Naive thymus-derived CD4-positive, alpha-beta T cell (primary cell): ENCODE measurements at regions not wholly inside any gene's neighbourhood (a gene's known extent, or its start where the extent isn't known, plus 50 kb on each side); places are given as distances from the start of the nearest gene placed in this dataset.

ENCODE experiments used
- ATAC-seq: fragments of 150-1000 bp; cut with Tn5 transposase; 2 replicates; pipeline ENCODE4 v1.10.0; 2021; ENCODE audit warnings: mild to moderate bottlenecking, moderate library complexity
- CTCF ChIA-PET: fragments of 350-600 bp; sonication (Branson Sonifier 250); formaldehyde crosslinking; loops from one replicate; lab custom pipeline; 2021; ENCODE audit warnings: antibody characterized with exemption; lab: Charles Lee
- POLR2A ChIA-PET: fragments of 350-600 bp; sonication (Branson Sonifier 250); formaldehyde crosslinking; loops from one replicate; lab custom pipeline; 2021; ENCODE audit warnings: antibody characterized with exemption, inconsistent platforms; lab: Charles Lee
- DNase-seq, 9 donors: peaks; one replicate each; pipeline versions ENCODE4 v3.0.0 to v3.0.0-alpha.2; 2020 to 2022; ENCODE audit warnings: mixed read lengths in 1 of 9
- H3K27ac ChIP-seq: one replicate; pipeline ENCODE4 v1.7.0; 2013; ENCODE audit warnings: mild to moderate bottlenecking, low read depth, low read length, moderate library complexity
- H3K27me3 ChIP-seq, 2 donors: one replicate each; pipeline ENCODE4 v1.7.0; 2013; ENCODE audit warnings: low read length in 2 of 2, mild to moderate bottlenecking in 2 of 2, moderate library complexity in 2 of 2; ENCODE audit not compliant: control insufficient read depth in 2 of 2, insufficient read depth in 2 of 2
- H3K36me3 ChIP-seq, 3 experiments: 1 replicate in 2 of 3; 2 replicates in 1 of 3; pipeline ENCODE4 v1.7.0; 2013; ENCODE audit warnings: low read length in 3 of 3, mild to moderate bottlenecking in 3 of 3, moderate library complexity in 1 of 3; ENCODE audit not compliant: insufficient read depth in 3 of 3, control insufficient read depth in 2 of 3
- H3K4me1 ChIP-seq, 2 donors: one replicate each; pipeline ENCODE4 v1.7.0; 2013; ENCODE audit warnings: low read length in 2 of 2, mild to moderate bottlenecking in 2 of 2, moderate library complexity in 1 of 2; ENCODE audit not compliant: control insufficient read depth in 2 of 2, insufficient read depth in 2 of 2
- H3K4me3 ChIP-seq: 2 replicates; pipeline ENCODE4 v1.7.0; 2013; ENCODE audit warnings: mild to moderate bottlenecking, low read length
- H3K9me3 ChIP-seq, 3 experiments: 1 replicate in 2 of 3; 2 replicates in 1 of 3; pipeline ENCODE4 v1.7.0; 2013; ENCODE audit warnings: low read length in 3 of 3; ENCODE audit not compliant: control insufficient read depth in 2 of 3
- H3K27ac Mint-ChIP-seq, 9 donors: one replicate each; pipeline ENCODE4 v1.8.0; 2020 to 2022; ENCODE audit warnings: mixed read lengths in 9 of 9, mild to moderate bottlenecking in 8 of 9, moderate library complexity in 5 of 9, inconsistent platforms in 2 of 9
- H3K27me3 Mint-ChIP-seq, 5 donors: one replicate each; pipeline ENCODE4 v1.8.0; 2021 to 2022; ENCODE audit warnings: mixed read lengths in 5 of 5, mild to moderate bottlenecking in 1 of 5
- H3K36me3 Mint-ChIP-seq, 5 donors: one replicate each; pipeline ENCODE4 v1.8.0; 2020 to 2022; ENCODE audit warnings: mixed read lengths in 5 of 5, mild to moderate bottlenecking in 3 of 5, inconsistent platforms in 1 of 5
- H3K4me1 Mint-ChIP-seq, 7 donors: one replicate each; pipeline ENCODE4 v1.8.0; 2020 to 2022; ENCODE audit warnings: mixed read lengths in 7 of 7, mild to moderate bottlenecking in 3 of 7, inconsistent platforms in 1 of 7
- H3K4me3 Mint-ChIP-seq, 10 donors: one replicate each; pipeline ENCODE4 v1.8.0; 2020 to 2022; ENCODE audit warnings: mild to moderate bottlenecking in 10 of 10, mixed read lengths in 10 of 10, moderate library complexity in 6 of 10, inconsistent platforms in 2 of 10
- H3K9me3 Mint-ChIP-seq, 11 donors: one replicate each; pipeline ENCODE4 v1.8.0; 2020 to 2022; ENCODE audit warnings: mixed read lengths in 11 of 11, mild to moderate bottlenecking in 4 of 11, inconsistent platforms in 1 of 11, moderate library complexity in 1 of 11
- intact Hi-C, 2 donors: fragments of 100-400 bp; cut with micrococcal nuclease; formaldehyde crosslinking; loops; one replicate each; pipeline ENCODE4 v1.15.1; 2023

- no peaks in the 10 kb centered on the region for H3K4me1 ChIP-seq
- no peak for ATAC-seq
- CTCF ChIA-PET, result no interaction called here
- POLR2A ChIA-PET, result no interaction called here
- H3K4me3 Mint-ChIP-seq, result no peak overlapping the region
- H3K9me3 Mint-ChIP-seq, result peaks cover 0 to 5% (median 2%) of the 10 kb centered on the region in 11 donors
- no peaks in the 10 kb centered on the region for H3K27me3 ChIP-seq
- no peak for DNase-seq
- no peaks in the 10 kb centered on the region for H3K36me3 ChIP-seq
- no peaks in the 10 kb centered on the region for H3K27me3 Mint-ChIP-seq
- intact Hi-C loops, result no loop called here
- H3K4me1 Mint-ChIP-seq, result no peaks in the 10 kb centered on the region
- H3K27ac Mint-ChIP-seq, result no peak overlapping the region
- H3K4me3 ChIP-seq, result no peak overlapping the region
- H3K9me3 ChIP-seq, result no peaks in the 10 kb centered on the region
- no peaks in the 10 kb centered on the region for H3K36me3 Mint-ChIP-seq
- H3K27ac ChIP-seq, result no peak overlapping the region
Measured at GRCh38 chr21:16870103-16870502, 642.7 kb upstream of the CXADR start.

- Histone ChIP-seq H3K4me3 (no peak overlapping the region), H3K4me1 (no peaks in the 10 kb centered on the region), H3K27ac (no peak overlapping the region), H3K36me3 (no peaks in the 10 kb centered on the region), H3K27me3 (no peaks in the 10 kb centered on the region), H3K9me3 (no peaks in the 10 kb centered on the region)
- intact Hi-C loops, result no loop called here
- H3K27ac Mint-ChIP-seq, result no peak overlapping the region
- ChIA-PET POLR2A (no interaction called here), CTCF (no interaction called here)
- H3K4me1 Mint-ChIP-seq, result no peaks in the 10 kb centered on the region
- peaks cover 0 to 6% (median 2%) of the 10 kb centered on the region in 11 donors for H3K9me3 Mint-ChIP-seq
- no peak for ATAC-seq
- no peaks in the 10 kb centered on the region for H3K36me3 Mint-ChIP-seq
- H3K27me3 Mint-ChIP-seq, result no peaks in the 10 kb centered on the region
- no peak for DNase-seq
- no peak overlapping the region for H3K4me3 Mint-ChIP-seq
Measured at GRCh38 chr21:16872616-16873015, 640.2 kb upstream of the CXADR start.

- Histone ChIP-seq H3K36me3 (no peaks in the 10 kb centered on the region), H3K27ac (no peak overlapping the region), H3K4me3 (no peak overlapping the region), H3K27me3 (no peaks in the 10 kb centered on the region), H3K9me3 (no peaks in the 10 kb centered on the region), H3K4me1 (no peaks in the 10 kb centered on the region)
- Mint-ChIP-seq H3K4me1 (no peaks in the 10 kb centered on the region), H3K4me3 (no peak overlapping the region), H3K27me3 (no peaks in the 10 kb centered on the region), H3K9me3 (peaks cover 0 to 12% (median 3%) of the 10 kb centered on the region in 11 donors), H3K36me3 (no peaks in the 10 kb centered on the region), H3K27ac (no peak overlapping the region)
- ChIA-PET CTCF (no interaction called here), POLR2A (no interaction called here)
- ATAC-seq (no peak), DNase-seq (no peak)
- intact Hi-C loops, result no loop called here
Measured at GRCh38 chr21:16873176-16873575, 639.7 kb upstream of the CXADR start.

GRCh38 chr21:16873596-16873995 is 639.2 kb upstream of the CXADR start:
- no peak for DNase-seq
- no peak for ATAC-seq
- no peaks in the 10 kb centered on the region for H3K4me1 Mint-ChIP-seq
- H3K27ac ChIP-seq, result no peak overlapping the region
- ChIA-PET POLR2A (no interaction called here), CTCF (no interaction called here)
- no peaks in the 10 kb centered on the region for H3K27me3 Mint-ChIP-seq
- H3K36me3 Mint-ChIP-seq, result no peaks in the 10 kb centered on the region
- H3K4me1 ChIP-seq, result no peaks in the 10 kb centered on the region
- peaks cover 0 to 13% (median 3%) of the 10 kb centered on the region in 11 donors for H3K9me3 Mint-ChIP-seq
- H3K4me3 ChIP-seq, result no peak overlapping the region
- intact Hi-C loops, result no loop called here
- no peak overlapping the region for H3K4me3 Mint-ChIP-seq
- no peaks in the 10 kb centered on the region for H3K36me3 ChIP-seq
- no peaks in the 10 kb centered on the region for H3K9me3 ChIP-seq
- H3K27me3 ChIP-seq, result no peaks in the 10 kb centered on the region
- no peak overlapping the region for H3K27ac Mint-ChIP-seq

- ChIA-PET CTCF (no interaction called here), POLR2A (no interaction called here)
- Mint-ChIP-seq H3K4me3 (no peak overlapping the region), H3K4me1 (no peaks in the 10 kb centered on the region), H3K9me3 (peaks cover 0 to 32% (median 13%) of the 10 kb centered on the region in 11 donors), H3K36me3 (no peaks in the 10 kb centered on the region), H3K27me3 (no peaks in the 10 kb centered on the region), H3K27ac (no peak overlapping the region)
- DNase-seq (no peak), ATAC-seq (no peak)
- Histone ChIP-seq H3K4me3 (no peak overlapping the region), H3K9me3 (no peaks in the 10 kb centered on the region), H3K27ac (no peak overlapping the region), H3K36me3 (no peaks in the 10 kb centered on the region), H3K27me3 (no peaks in the 10 kb centered on the region), H3K4me1 (no peaks in the 10 kb centered on the region)
- intact Hi-C loops, result no loop called here
Measured at GRCh38 chr21:16879479-16879878, 633.4 kb upstream of the CXADR start.

GRCh38 chr21:16891821-16892220 is 621.0 kb upstream of the CXADR start:
- Histone ChIP-seq H3K4me3 (no peak overlapping the region), H3K4me1 (no peaks in the 10 kb centered on the region), H3K9me3 (no peaks in the 10 kb centered on the region), H3K36me3 (no peaks in the 10 kb centered on the region), H3K27ac (no peak overlapping the region), H3K27me3 (no peaks in the 10 kb centered on the region)
- intact Hi-C loops, result no loop called here
- peaks cover 0 to 16% (median 4%) of the 10 kb centered on the region in 11 donors for H3K9me3 Mint-ChIP-seq
- no peaks in the 10 kb centered on the region for H3K27me3 Mint-ChIP-seq
- no peaks in the 10 kb centered on the region for H3K36me3 Mint-ChIP-seq
- DNase-seq (no peak), ATAC-seq (no peak)
- H3K27ac Mint-ChIP-seq, result no peak overlapping the region
- POLR2A ChIA-PET, result no interaction called here
- CTCF ChIA-PET, result no interaction called here
- no peaks in the 10 kb centered on the region for H3K4me1 Mint-ChIP-seq
- H3K4me3 Mint-ChIP-seq, result no peak overlapping the region

GRCh38 chr21:16900685-16901084 is 612.2 kb upstream of the CXADR start:
- H3K4me3 Mint-ChIP-seq, result no peak overlapping the region
- ChIA-PET POLR2A (no interaction called here), CTCF (no interaction called here)
- no peaks in the 10 kb centered on the region for H3K27me3 ChIP-seq
- intact Hi-C loops, result no loop called here
- no peaks in the 10 kb centered on the region for H3K9me3 ChIP-seq
- no peak overlapping the region for H3K27ac ChIP-seq
- no peak overlapping the region for H3K27ac Mint-ChIP-seq
- peaks cover 0 to 15% (median 3%) of the 10 kb centered on the region in 11 donors for H3K9me3 Mint-ChIP-seq
- H3K4me3 ChIP-seq, result no peak overlapping the region
- no peaks in the 10 kb centered on the region for H3K36me3 Mint-ChIP-seq
- no peaks in the 10 kb centered on the region for H3K36me3 ChIP-seq
- DNase-seq (no peak), ATAC-seq (no peak)
- H3K4me1 Mint-ChIP-seq, result no peaks in the 10 kb centered on the region
- no peaks in the 10 kb centered on the region for H3K27me3 Mint-ChIP-seq
- no peaks in the 10 kb centered on the region for H3K4me1 ChIP-seq
